ENCODE measurements at regions not wholly inside any gene's neighbourhood (a gene's known extent, or its start where the extent isn't known, plus 50 kb on each side); places are given as distances from the start of the nearest gene placed in this dataset.
A peak's percentile ranks its signal among the peaks of the same experiment; 100 is the strongest.

DNA sequence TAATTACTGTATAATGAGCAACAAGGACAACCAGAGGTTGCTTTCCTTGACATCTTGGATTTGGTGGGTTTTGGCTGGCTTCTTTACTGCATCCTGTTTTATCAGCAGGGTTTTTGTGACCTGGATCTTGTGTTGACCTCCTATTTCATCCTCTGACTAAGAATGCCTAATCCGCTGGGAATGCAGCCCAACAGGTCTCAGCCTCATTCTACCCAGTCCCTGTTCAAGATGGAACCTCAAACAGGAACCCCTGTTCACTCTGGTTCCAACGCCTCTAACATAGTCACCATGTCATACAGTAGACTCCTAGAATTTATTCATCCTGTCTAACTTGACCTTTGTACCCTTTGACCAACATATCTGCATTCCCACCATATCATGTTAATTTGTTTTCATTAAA, 183.8 kb upstream of the SOX9 start:
- H3K9me3 Mint-ChIP-seq: no peaks in the 10 kb centered on the region
- Histone ChIP-seq H3K4me2 (no peak overlapping the region), H3K36me3 (ENCODE audit: insufficient read depth) (no peaks in the 10 kb centered on the region), H3K4me1 (ENCODE audit: insufficient read depth) (no peaks in the 10 kb centered on the region), H4K20me1 (replicated peaks; ENCODE audit: insufficient read depth) (no peaks in the 10 kb centered on the region), H2AFZ (no peak overlapping the region), H3K27ac (ENCODE audit: low read depth) (no peak overlapping the region), H3K27me3 (ENCODE audit: insufficient read depth) (no peaks in the 10 kb centered on the region), H3K79me2 (replicated peaks; ENCODE audit: insufficient read depth) (no peaks in the 10 kb centered on the region), H3K4me3 (no peak overlapping the region), H3F3A (replicated peaks; ENCODE audit: low read depth) (no peaks in the 10 kb centered on the region), H3K9me2 (ENCODE audit: insufficient read depth) (no peaks in the 10 kb centered on the region)
- H3K27me3 Mint-ChIP-seq (ENCODE audit: insufficient read depth, low read depth, poor library complexity): peaks cover 2% of the 10 kb centered on the region
- TF ChIP-seq POLR2AphosphoS5 (IDR thresholded peaks at IDR 0.05; ENCODE audit: low read depth): no peak
- no peak for TF ChIP-seq ZNF114 (CRISPR knock-in tag; IDR thresholded peaks at IDR 0.05)
- TF ChIP-seq CREB1 (CRISPR knock-in tag; IDR thresholded peaks at IDR 0.05; ENCODE audit: low read depth): no peak
- TF ChIP-seq, protein P1, sequence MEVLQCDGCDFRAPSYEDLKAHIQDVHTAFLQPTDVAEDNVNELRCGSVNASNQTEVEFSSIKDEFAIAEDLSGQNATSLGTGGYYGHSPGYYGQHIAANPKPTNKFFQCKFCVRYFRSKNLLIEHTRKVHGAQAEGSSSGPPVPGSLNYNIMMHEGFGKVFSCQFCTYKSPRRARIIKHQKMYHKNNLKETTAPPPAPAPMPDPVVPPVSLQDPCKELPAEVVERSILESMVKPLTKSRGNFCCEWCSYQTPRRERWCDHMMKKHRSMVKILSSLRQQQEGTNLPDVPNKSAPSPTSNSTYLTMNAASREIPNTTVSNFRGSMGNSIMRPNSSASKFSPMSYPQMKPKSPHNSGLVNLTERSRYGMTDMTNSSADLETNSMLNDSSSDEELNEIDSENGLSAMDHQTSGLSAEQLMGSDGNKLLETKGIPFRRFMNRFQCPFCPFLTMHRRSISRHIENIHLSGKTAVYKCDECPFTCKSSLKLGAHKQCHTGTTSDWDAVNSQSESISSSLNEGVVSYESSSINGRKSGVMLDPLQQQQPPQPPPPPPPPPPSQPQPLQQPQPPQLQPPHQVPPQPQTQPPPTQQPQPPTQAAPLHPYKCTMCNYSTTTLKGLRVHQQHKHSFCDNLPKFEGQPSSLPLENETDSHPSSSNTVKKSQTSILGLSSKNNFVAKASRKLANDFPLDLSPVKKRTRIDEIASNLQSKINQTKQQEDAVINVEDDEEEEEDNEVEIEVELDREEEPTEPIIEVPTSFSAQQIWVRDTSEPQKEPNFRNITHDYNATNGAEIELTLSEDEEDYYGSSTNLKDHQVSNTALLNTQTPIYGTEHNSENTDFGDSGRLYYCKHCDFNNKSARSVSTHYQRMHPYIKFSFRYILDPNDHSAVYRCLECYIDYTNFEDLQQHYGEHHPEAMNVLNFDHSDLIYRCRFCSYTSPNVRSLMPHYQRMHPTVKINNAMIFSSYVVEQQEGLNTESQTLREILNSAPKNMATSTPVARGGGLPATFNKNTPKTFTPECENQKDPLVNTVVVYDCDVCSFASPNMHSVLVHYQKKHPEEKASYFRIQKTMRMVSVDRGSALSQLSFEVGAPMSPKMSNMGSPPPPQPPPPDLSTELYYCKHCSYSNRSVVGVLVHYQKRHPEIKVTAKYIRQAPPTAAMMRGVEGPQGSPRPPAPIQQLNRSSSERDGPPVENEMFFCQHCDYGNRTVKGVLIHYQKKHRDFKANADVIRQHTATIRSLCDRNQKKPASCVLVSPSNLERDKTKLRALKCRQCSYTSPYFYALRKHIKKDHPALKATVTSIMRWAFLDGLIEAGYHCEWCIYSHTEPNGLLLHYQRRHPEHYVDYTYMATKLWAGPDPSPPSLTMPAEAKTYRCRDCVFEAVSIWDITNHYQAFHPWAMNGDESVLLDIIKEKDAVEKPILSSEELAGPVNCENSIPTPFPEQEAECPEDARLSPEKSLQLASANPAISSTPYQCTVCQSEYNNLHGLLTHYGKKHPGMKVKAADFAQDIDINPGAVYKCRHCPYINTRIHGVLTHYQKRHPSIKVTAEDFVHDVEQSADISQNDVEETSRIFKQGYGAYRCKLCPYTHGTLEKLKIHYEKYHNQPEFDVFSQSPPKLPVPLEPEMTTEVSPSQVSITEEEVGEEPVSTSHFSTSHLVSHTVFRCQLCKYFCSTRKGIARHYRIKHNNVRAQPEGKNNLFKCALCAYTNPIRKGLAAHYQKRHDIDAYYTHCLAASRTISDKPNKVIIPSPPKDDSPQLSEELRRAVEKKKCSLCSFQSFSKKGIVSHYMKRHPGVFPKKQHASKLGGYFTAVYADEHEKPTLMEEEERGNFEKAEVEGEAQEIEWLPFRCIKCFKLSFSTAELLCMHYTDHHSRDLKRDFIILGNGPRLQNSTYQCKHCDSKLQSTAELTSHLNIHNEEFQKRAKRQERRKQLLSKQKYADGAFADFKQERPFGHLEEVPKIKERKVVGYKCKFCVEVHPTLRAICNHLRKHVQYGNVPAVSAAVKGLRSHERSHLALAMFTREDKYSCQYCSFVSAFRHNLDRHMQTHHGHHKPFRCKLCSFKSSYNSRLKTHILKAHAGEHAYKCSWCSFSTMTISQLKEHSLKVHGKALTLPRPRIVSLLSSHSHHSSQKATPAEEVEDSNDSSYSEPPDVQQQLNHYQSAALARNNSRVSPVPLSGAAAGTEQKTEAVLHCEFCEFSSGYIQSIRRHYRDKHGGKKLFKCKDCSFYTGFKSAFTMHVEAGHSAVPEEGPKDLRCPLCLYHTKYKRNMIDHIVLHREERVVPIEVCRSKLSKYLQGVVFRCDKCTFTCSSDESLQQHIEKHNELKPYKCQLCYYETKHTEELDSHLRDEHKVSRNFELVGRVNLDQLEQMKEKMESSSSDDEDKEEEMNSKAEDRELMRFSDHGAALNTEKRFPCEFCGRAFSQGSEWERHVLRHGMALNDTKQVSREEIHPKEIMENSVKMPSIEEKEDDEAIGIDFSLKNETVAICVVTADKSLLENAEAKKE (CRISPR knock-in tag; IDR thresholded peaks at IDR 0.05): no peak
- TF ChIP-seq ZNF331 (CRISPR knock-in tag; IDR thresholded peaks at IDR 0.05; ENCODE audit: low read depth): no peak
- TF ChIP-seq EZH2 (IDR thresholded peaks at IDR 0.05; ENCODE audit: low read depth, unreplicated experiment): no peak
- TF ChIP-seq, protein P2, sequence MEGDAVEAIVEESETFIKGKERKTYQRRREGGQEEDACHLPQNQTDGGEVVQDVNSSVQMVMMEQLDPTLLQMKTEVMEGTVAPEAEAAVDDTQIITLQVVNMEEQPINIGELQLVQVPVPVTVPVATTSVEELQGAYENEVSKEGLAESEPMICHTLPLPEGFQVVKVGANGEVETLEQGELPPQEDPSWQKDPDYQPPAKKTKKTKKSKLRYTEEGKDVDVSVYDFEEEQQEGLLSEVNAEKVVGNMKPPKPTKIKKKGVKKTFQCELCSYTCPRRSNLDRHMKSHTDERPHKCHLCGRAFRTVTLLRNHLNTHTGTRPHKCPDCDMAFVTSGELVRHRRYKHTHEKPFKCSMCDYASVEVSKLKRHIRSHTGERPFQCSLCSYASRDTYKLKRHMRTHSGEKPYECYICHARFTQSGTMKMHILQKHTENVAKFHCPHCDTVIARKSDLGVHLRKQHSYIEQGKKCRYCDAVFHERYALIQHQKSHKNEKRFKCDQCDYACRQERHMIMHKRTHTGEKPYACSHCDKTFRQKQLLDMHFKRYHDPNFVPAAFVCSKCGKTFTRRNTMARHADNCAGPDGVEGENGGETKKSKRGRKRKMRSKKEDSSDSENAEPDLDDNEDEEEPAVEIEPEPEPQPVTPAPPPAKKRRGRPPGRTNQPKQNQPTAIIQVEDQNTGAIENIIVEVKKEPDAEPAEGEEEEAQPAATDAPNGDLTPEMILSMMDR (conservative IDR thresholded peaks at IDR 0.05; ENCODE audit: low read depth in 2 of 2): no peak
- no peak for TF ChIP-seq JUNB (IDR thresholded peaks at IDR 0.05; ENCODE audit: unreplicated experiment)
- TF ChIP-seq, protein P3, sequence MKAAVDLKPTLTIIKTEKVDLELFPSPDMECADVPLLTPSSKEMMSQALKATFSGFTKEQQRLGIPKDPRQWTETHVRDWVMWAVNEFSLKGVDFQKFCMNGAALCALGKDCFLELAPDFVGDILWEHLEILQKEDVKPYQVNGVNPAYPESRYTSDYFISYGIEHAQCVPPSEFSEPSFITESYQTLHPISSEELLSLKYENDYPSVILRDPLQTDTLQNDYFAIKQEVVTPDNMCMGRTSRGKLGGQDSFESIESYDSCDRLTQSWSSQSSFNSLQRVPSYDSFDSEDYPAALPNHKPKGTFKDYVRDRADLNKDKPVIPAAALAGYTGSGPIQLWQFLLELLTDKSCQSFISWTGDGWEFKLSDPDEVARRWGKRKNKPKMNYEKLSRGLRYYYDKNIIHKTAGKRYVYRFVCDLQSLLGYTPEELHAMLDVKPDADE (IDR thresholded peaks at IDR 0.05): no peak
- no peak for TF ChIP-seq EZH2phosphoT487 (IDR thresholded peaks at IDR 0.05; ENCODE audit: unreplicated experiment)
- ATAC-seq (no peak), DNase-seq (ENCODE audit: low spot score) (peak; percentile 6)
- H3K27ac Mint-ChIP-seq: no peak overlapping the region
- H3K4me1 Mint-ChIP-seq: no peaks in the 10 kb centered on the region; the same call in 2 of the 3 replicates
- H3K4me3 Mint-ChIP-seq: no peak overlapping the region
- H3K36me3 Mint-ChIP-seq (ENCODE audit: low read depth): no peaks in the 10 kb centered on the region

Measured in GM23338 (cell line).